H1 (cell line): ENCODE measurements at regions not wholly inside any gene's neighbourhood (a gene's known extent, or its start where the extent isn't known, plus 50 kb on each side); places are given as distances from the start of the nearest gene placed in this dataset.

Experiments
- CTCF ChIP-seq, 3 experiments: IDR thresholded peaks; 1 replicate in 2 of 3; 2 replicates in 1 of 3; pipeline versions ENCODE4 v1.5.1 to v1.6.1; 2011; ENCODE audit warnings: low read length in 3 of 3, mild to moderate bottlenecking in 3 of 3, inconsistent platforms in 2 of 3, low read depth in 1 of 3, moderate library complexity in 1 of 3; ENCODE audit not compliant: insufficient read depth in 1 of 3; ENCODE audit errors: control extremely low read depth in 1 of 3
- EGR1 ChIP-seq: IDR thresholded peaks from 2 replicates; pipeline ENCODE4 v1.6.1; 2011; ENCODE audit warnings: low read depth, low read length, borderline replicate concordance
- EP300 ChIP-seq, 2 experiments: IDR thresholded peaks; 1 replicate in 1 of 2; 2 replicates in 1 of 2; pipeline ENCODE4 v1.6.1; 2011 to 2012; ENCODE audit warnings: low read depth in 2 of 2, low read length in 2 of 2, mild to moderate bottlenecking in 2 of 2, borderline replicate concordance in 1 of 2, inconsistent platforms in 1 of 2, moderate library complexity in 1 of 2
- EZH2 ChIP-seq: fragments of 200-600 bp; sonication (generic); IDR thresholded peaks from 2 replicates; pipeline ENCODE4 v1.7.1; 2012; ENCODE audit warnings: low read depth, mild to moderate bottlenecking, moderate library complexity, low read length, inconsistent platforms; ENCODE audit not compliant: severe bottlenecking
- HDAC2 ChIP-seq, 2 experiments: fragments of 300-600 bp in 1 of 2; sonication (generic) in 1 of 2; IDR thresholded peaks; 2 replicates each; pipeline ENCODE4 v1.6.1; 2011 to 2012; ENCODE audit warnings: low read depth in 2 of 2, low read length in 2 of 2, mild to moderate bottlenecking in 2 of 2, moderate library complexity in 2 of 2, borderline replicate concordance in 1 of 2, inconsistent platforms in 1 of 2
- MAX ChIP-seq: IDR thresholded peaks from 2 replicates; pipeline ENCODE4 v1.6.1; 2012; ENCODE audit warnings: inconsistent platforms
- POLR2A ChIP-seq, 2 experiments: IDR thresholded peaks; 1 replicate in 1 of 2; 2 replicates in 1 of 2; pipeline ENCODE4 v1.6.1; 2011; ENCODE audit warnings: low read depth in 2 of 2, low read length in 2 of 2, mild to moderate bottlenecking in 2 of 2; ENCODE audit errors: control extremely low read depth in 1 of 2
- RAD21 ChIP-seq, 2 experiments: IDR thresholded peaks in 1 of 2; conservative IDR thresholded peaks in 1 of 2; 2 replicates each; pipeline ENCODE4 v1.6.1; 2011; ENCODE audit warnings: low read depth in 2 of 2, low read length in 2 of 2, improper control_type of control experiment in 1 of 2, inconsistent platforms in 1 of 2, mild to moderate bottlenecking in 1 of 2, moderate library complexity in 1 of 2
- RFX5 ChIP-seq: IDR thresholded peaks from 2 replicates; pipeline ENCODE4 v1.6.1; 2011; ENCODE audit warnings: low read depth, low read length, improper control_type of control experiment, borderline replicate concordance
- RNF2 ChIP-seq: fragments of 200-900, 300-1000 bp; sonication (generic); IDR thresholded peaks from 2 replicates; pipeline ENCODE4 v1.7.1; 2016; ENCODE audit warnings: borderline replicate concordance, low read depth, mild to moderate bottlenecking, antibody characterized with exemption, low read length; ENCODE audit not compliant: poor library complexity, severe bottlenecking; ENCODE audit errors: missing control alignments
- SIN3A ChIP-seq, 2 experiments: IDR thresholded peaks in 1 of 2; conservative IDR thresholded peaks in 1 of 2; 2 replicates each; pipeline ENCODE4 v1.6.1; 2011 to 2012; ENCODE audit warnings: low read length in 2 of 2, improper control_type of control experiment in 1 of 2, low read depth in 1 of 2, mild to moderate bottlenecking in 1 of 2
- TAF1 ChIP-seq: IDR thresholded peaks from 2 replicates; pipeline ENCODE4 v1.6.1; 2011; ENCODE audit warnings: mild to moderate bottlenecking, low read depth, low read length
- USF2 ChIP-seq: IDR thresholded peaks from 2 replicates; pipeline ENCODE4 v1.6.1; 2011; ENCODE audit warnings: low read length, improper control_type of control experiment
- ZNF274 ChIP-seq: IDR thresholded peaks from 2 replicates; pipeline ENCODE4 v1.7.0; 2012; ENCODE audit warnings: low read length, borderline replicate concordance; ENCODE audit errors: extremely low read depth

GRCh38 chr9:108130905-108131304, 641.3 kb upstream of the KLF4 start:
- TF ChIP-seq CTCF (IDR thresholded peaks at IDR 0.05; ENCODE audit: control extremely low read depth in 1 of 3, insufficient read depth in 1 of 3, low read depth in 1 of 3, low read length in 3 of 3) (no peak), EP300 (IDR thresholded peaks at IDR 0.05; ENCODE audit: borderline replicate concordance in 1 of 2, low read depth in 2 of 2, low read length in 2 of 2) (no peak), ZNF274 (no peak), TAF1 (no peak), RAD21 (IDR thresholded peaks at IDR 0.05 in 1 of 2, conservative IDR thresholded peaks at IDR 0.05 in 1 of 2; ENCODE audit: low read depth in 2 of 2, low read length in 2 of 2) (no peak), EZH2 (no peak), POLR2A (IDR thresholded peaks at IDR 0.05; ENCODE audit: control extremely low read depth in 1 of 2, low read depth in 2 of 2, low read length in 2 of 2) (no peak), RNF2 (no peak), USF2 (no peak), EGR1 (no peak), MAX (no peak), RFX5 (no peak), HDAC2 (IDR thresholded peaks at IDR 0.05; ENCODE audit: borderline replicate concordance in 1 of 2, low read depth in 2 of 2, low read length in 2 of 2) (no peak), SIN3A (conservative IDR thresholded peaks at IDR 0.05 in 1 of 2, IDR thresholded peaks at IDR 0.05 in 1 of 2; ENCODE audit: low read depth in 1 of 2, low read length in 2 of 2) (no peak)
